NCI-H2107 treated with DMSO at 0.1 percent for 48 hours (cell line): ENCODE measurements at regions not wholly inside any gene's neighbourhood (a gene's known extent, or its start where the extent isn't known, plus 50 kb on each side); places are given as distances from the start of the nearest gene placed in this dataset.
"Not testable (repeated sequence)": the region's sequence is repeated elsewhere in the genome, so short reads cannot be mapped to it uniquely, and the experiment has no call there.

Experiments
- DNase-seq: peaks from one replicate; lab custom pipeline; 2025; ENCODE audit not compliant: unreplicated experiment; lab: John Stamatoyannopoulos, UW

DNA sequence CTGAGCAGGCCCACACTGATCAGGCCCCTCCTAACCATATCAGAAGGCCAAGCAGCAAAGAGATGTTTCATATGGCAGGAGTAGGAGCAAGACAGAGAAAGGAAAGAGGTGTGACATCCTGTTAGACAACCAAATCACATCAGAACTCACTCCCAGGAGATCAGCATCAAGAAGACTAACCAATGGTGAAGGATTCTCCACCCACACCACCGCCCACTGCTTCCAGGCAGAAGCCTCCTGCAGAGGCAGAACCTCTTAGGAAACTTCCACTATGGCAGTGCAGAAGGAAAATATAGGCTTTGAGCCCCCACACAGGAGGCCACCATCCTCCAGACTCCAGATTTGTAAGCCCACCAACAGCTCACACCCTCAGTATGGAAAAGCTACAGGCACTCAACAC, 624.7 kb upstream of the DEFB115 start:
- DNase-seq = not testable (repeated sequence)

DNA sequence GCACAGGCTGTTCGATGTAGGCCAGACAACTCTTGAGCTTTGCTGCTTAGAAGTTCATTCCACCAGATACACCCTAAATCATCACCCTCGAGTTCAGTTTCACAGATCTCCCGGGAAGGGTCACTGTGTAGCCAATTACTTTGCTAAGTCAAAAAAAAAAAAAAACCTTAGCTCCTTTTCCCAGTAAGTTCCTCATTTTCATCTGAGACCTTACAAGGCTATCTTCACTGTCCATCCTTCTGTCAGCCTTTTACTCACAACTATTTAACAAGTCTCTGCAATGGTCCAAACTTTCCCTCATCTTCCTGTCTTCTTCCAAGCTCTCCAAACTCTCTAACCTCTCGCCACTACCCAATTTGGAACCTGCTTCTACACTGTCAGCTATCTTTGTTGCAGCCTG, 615.9 kb upstream of the DEFB115 start:
- not testable (repeated sequence) for DNase-seq

DNA sequence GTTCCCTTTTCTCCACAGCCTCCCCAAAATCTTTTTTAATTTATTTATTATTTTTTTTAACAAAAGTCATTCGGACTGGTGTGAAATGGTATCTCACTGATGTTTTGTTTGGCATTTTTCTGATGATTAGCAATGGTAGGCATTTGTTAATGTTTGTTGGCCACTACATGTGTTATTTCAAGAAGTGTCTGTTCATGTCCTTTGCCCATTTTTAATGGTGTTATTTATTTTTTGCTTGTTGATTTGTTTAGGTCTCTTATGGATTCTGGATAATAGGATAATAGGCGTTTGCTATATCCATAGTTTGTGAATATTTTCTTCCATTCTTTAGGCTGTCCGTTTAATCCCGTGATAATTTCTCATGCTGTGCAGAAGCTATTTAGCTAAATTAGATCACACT, 596.5 kb upstream of the DEFB115 start:
- DNase-seq = not testable (repeated sequence)

DNA sequence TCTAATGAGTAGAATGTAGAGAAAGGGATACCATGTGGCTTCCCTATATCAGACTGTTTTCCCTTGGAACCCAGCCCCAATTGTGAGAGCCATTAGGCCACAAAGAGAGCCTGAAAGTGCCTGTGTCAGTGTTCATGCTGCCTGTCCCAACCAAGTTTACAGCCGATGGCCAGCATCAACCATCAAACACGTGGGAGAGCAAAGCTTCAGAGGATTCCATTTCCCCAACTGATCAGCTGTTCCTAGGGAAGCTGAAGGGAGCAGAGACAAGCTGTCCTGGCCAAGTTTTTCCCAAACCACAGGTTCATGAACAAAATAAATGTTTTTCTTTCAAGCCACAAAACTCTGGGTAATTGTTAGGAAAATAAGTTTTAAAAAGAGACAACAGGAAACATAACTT, 589.0 kb upstream of the DEFB115 start:
- not testable (repeated sequence) for DNase-seq

DNA sequence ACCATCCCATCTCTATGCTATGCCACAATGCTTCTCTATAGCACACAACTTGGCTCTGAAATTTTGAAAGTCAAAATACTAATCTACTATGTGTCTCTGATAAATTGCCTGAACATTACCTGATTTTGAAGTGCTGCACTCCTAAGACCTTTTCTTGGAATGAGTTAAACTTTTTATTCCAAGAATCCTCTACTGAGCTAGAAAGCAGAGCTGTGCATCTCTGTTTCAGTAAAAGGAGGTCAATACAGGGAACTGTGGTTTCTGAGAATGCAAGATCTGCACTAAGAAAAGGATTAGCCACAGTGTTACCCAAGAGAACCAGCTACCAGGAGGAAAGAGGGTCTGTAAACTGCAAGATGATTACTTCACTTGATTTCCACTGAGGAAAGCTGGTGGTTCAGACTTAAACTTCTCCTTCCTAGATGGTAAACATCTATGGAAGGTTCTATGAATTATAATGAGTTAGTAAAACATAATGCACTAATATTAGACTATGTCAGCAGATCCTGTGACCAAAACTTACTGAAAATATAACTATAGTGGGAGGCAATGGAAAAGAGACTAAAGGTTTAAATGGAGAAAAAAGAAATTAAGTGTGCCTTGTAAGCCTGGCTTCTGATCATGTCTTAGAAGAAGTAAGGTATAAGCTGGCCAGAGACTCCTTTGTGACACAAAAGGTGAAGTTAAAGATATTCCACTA, 588.0 kb upstream of the DEFB115 start:
- not testable (repeated sequence) for DNase-seq

GRCh38 chr20:30671120-30671519, 586.3 kb upstream of the DEFB115 start:
- not testable (repeated sequence) for DNase-seq

- not testable (repeated sequence) for DNase-seq
These were observed 581.4 kb upstream of the DEFB115 start for GRCh38 chr20:30675988-30676564.

- not testable (repeated sequence) for DNase-seq
These were observed 575.2 kb upstream of the DEFB115 start for GRCh38 chr20:30682236-30682635.

DNA sequence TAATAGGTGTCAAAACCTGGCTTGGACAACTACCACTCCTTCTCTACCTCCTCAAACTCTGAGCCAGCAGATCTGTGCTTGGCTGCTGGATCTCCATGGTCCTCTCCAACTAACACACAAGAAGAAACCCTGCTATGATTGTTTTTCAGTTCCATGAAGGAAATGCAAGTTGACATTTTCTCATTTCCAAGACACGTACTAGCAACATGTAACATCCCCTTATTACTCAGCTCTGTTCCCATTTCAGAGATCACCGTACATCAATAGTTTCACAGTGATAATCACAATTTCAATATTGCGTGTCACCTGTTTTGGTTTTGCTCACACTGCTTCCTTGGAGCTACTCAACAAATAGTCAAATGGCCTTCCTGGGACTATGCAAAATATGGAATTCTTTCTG, 544.6 kb upstream of the DEFB115 start:
- DNase-seq = not testable (repeated sequence)

DNA sequence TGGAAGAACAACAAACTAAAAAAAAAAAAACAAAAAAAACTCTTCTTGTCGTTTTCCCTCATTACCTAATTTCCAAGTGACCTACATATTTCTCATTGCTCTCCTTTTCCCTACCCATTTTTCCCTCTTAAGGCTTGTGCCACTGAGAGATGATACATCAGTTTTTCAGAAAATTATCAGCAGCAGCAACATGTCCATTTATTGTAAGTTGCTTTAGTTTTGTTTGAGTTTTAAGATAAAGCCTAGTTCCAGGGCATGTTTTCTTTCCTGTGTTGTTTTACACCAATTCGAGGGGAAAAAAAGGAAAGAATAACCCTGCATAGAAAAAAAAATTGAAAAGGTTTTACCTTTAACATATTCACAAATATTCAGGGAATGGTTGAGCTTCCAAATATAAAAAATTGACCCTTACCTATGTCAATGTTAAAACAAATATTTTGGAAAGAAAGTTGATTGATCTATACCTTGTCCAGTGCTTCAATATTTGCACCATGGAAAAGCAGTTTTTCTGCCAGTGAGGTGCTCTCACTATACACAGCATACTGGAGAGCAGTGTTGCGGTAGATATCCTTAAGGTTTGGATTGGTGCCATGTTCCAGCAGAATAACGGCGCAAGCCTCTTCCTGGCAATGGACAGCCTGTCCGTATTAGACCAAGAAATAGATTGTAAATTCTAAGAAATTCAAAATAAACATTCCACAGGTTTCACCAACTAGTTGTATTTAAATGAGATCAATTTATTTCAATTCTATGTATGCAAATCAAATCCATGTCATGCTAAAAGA, 537.9 kb upstream of the DEFB115 start:
- not testable (repeated sequence) for DNase-seq

DNA sequence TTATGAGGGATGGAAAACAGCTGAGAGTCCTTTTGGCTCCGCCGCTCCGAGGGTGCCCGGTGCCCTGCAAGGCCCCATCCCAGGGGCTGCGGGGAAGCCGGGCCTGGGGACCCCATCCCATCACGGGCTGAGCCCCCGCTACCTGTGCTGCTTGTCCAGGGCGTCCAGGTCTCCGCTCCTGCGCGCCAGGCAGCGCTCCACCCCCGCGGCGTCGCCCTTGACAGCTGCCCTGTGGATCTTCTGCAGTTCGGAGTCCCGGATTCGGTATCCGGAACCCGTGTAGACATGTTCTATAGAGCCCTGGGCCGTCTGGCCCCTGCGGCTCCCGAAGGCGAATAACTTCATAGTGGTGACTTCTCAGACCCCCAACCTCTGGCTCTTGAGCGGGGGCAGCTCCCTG, 534.0 kb upstream of the DEFB115 start:
- DNase-seq = not testable (repeated sequence)

- DNase-seq = not testable (repeated sequence)
These were observed 533.4 kb upstream of the DEFB115 start for GRCh38 chr20:30723934-30724687.

DNA sequence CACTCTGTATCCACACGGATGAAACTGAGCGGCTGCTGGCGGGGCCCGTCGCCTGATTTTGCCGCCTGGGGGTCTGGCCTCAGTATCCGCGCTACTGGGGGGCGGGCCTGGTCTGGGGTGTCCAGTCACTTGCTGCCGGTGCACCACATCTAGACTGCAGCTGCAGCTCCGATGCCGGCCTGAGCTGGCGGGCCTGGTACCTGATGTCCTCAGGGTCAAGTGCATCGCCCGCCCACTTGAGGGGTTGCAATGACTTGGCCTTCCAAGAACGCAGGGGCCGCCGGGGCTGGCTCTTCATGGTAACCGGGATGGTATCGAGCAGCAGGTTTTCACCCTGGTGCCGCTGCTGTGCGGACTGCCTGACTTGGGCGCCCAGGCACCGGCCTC, 532.8 kb upstream of the DEFB115 start:
- not testable (repeated sequence) for DNase-seq

DNA sequence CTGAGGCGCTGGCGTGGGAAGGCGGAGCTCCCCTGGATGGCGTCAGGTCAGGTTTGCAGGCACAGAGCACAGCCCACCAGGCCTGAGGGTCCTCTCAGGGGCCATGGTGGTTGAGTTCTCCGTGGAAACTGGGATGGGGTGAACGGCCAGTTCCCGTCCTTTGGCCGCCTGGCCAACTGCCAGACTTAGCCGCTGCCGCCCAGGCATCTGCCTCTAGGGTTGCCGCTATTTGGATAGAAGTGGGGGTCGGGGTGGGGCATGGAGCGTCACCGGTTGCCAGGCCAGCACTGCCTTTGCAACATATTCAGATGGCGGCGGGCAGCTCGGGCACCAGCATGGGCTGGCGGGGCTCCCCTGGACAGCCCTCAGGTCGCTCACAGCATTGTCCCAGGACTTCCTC, 532.3 kb upstream of the DEFB115 start:
- not testable (repeated sequence) for DNase-seq

GRCh38 chr20:30728271-30728885, 529.1 kb upstream of the DEFB115 start:
- DNase-seq = not testable (repeated sequence)
